Mammary epithelial cell (primary cell): ENCODE measurements at regions not wholly inside any gene's neighbourhood (a gene's known extent, or its start where the extent isn't known, plus 50 kb on each side); places are given as distances from the start of the nearest gene placed in this dataset.

Experiments used
- CTCF ChIP-seq, 2 donors: IDR thresholded peaks in 1 of 2; conservative IDR thresholded peaks in 1 of 2; 2 replicates each; pipeline ENCODE4 v1.5.1; 2011 to 2012; ENCODE audit warnings: inconsistent platforms in 2 of 2, low read length in 2 of 2, mild to moderate bottlenecking in 2 of 2, control low read depth in 1 of 2, low read depth in 1 of 2; ENCODE audit not compliant: insufficient read depth in 1 of 2; ENCODE audit errors: extremely low read depth in 1 of 2
- EZH2 ChIP-seq: IDR thresholded peaks from 2 replicates; pipeline ENCODE4 v1.6.1; 2012; ENCODE audit warnings: low read length, inconsistent platforms, borderline replicate concordance

- no peak for TF ChIP-seq EZH2
- no peak for TF ChIP-seq CTCF (conservative IDR thresholded peaks at IDR 0.05 in 1 of 2, IDR thresholded peaks at IDR 0.05 in 1 of 2; ENCODE audit: extremely low read depth in 1 of 2, insufficient read depth in 1 of 2, low read depth in 1 of 2, low read length in 2 of 2)
These were observed 641.0 kb upstream of the FRG1 start for GRCh38 chr4:189299706-189300105.
